ENCODE measurements at regions not wholly inside any gene's neighbourhood (a gene's known extent, or its start where the extent isn't known, plus 50 kb on each side); places are given as distances from the start of the nearest gene placed in this dataset.

DNA sequence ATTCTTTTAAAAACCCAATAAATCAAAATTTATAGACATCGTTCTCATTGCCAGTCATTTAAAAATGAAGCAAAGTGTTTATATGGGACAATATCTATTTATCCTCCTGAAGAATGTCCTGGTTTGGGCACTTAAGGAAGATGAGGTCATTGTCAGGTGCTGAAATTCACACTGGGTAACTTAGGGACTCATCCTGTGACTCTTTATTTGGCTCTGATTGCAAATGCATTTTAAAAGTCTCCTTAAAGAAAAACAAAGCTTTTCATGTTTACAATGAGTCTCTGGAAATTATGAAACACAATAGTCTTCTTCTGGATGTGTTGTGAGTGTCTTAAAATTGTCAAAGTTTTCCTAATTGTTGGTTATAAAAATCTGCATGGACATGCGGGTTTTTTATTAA, 69.5 kb upstream of the GPR158 start:
- ChIA-PET POLR2A (ENCODE audit: partially characterized antibody) (no interaction called here), CTCF (ENCODE audit: partially characterized antibody) (interaction anchor here (0.7 to 1.8 kb wide), 3 partner anchors 70 to 716 kb away, joined by 4 to 8 read pairs (median 4); partner anchors contain the start of gene GPR158)
- H4K91ac ChIP-seq (replicated peaks; ENCODE audit: insufficient read length, low read length): no peak overlapping the region
- H2AK5ac ChIP-seq (ENCODE audit: low read depth, low read length): no peak overlapping the region
- H2BK12ac ChIP-seq (ENCODE audit: low read depth, low read length): no peak overlapping the region
- H3K79me1 ChIP-seq (ENCODE audit: low read depth, low read length): no peaks in the 10 kb centered on the region
- no peak overlapping the region for H3K9ac ChIP-seq (replicated peaks in 1 of 4; ENCODE audit: extremely low read depth in 1 of 4, low read depth in 3 of 4, low read length in 3 of 4)
- peak overlapping the region in 1 of 4 experiments; percentile 34; a peak in 1 of 8 replicates for H3K4me3 ChIP-seq (ENCODE audit: extremely low read depth in 1 of 4, insufficient read depth in 2 of 4, low read depth in 3 of 4, low read length in 4 of 4)
- H3K4me1 ChIP-seq (replicated peaks in 1 of 4; ENCODE audit: control insufficient read depth in 3 of 4, insufficient read depth in 4 of 4, low read length in 3 of 4): peaks cover 2 to 16% (median 7%) of the 10 kb centered on the region in 4 experiments; a peak in 4 of 7 replicates
- H3K23me2 ChIP-seq (ENCODE audit: low read depth, low read length): no peaks in the 10 kb centered on the region
- no peak overlapping the region for H2BK120ac ChIP-seq (replicated peaks; ENCODE audit: low read depth, low read length)
- no peak overlapping the region for H3K56ac ChIP-seq (replicated peaks; ENCODE audit: insufficient read length, low read depth, low read length)
- H4K5ac ChIP-seq (ENCODE audit: insufficient read length, low read depth, low read length): no peak overlapping the region
- no peaks in the 10 kb centered on the region for H3K79me2 ChIP-seq (ENCODE audit: control insufficient read depth in 1 of 2, insufficient read depth in 2 of 2, low read length in 2 of 2)
- no peak overlapping the region for H3K14ac ChIP-seq (ENCODE audit: insufficient read length)
- no peak overlapping the region for H3K18ac ChIP-seq (ENCODE audit: extremely low read depth, low read length)
- peaks cover 0 to 2% (median 0%) of the 10 kb centered on the region in 4 experiments; a peak in 1 of 7 replicates for H3K27me3 ChIP-seq (replicated peaks in 1 of 4; ENCODE audit: control insufficient read depth in 3 of 4, extremely low read depth in 1 of 4, insufficient read depth in 3 of 4, low read length in 3 of 4)
- no peaks in the 10 kb centered on the region for H3K36me3 ChIP-seq (ENCODE audit: control insufficient read depth in 2 of 4, insufficient read depth in 4 of 4, low read length in 3 of 4)
- FAIRE-seq (no peak), DNase-seq (ENCODE audit: low read depth in 1 of 2, low spot score in 2 of 2) (no peak)
- WGBS, 2 experiments (ENCODE audit: extremely low coverage in 1 of 2, insufficient coverage in 1 of 2, insufficient read length in 1 of 2, insufficient replicate concordance in 2 of 2, low coverage in 1 of 2, low lambda C conversion rate in 2 of 2, missing lambda C conversion rate in 1 of 2): 70% methylated on average over 2 of the region's 2 CpGs; no CpG with 5 or more reads in 1 of the 2 experiments
- H2AFZ ChIP-seq (ENCODE audit: low read length): no peak overlapping the region
- H2BK15ac ChIP-seq (ENCODE audit: low read length): no peak overlapping the region
- no peaks in the 10 kb centered on the region for H3K9me3 ChIP-seq (ENCODE audit: insufficient read depth in 2 of 2, low read depth in 1 of 2, low read length in 1 of 2)
- H4K20me1 ChIP-seq (replicated peaks in 1 of 2; ENCODE audit: control insufficient read depth in 1 of 2, insufficient read depth in 2 of 2, low read length in 2 of 2): no peaks in the 10 kb centered on the region
- no peak for TF ChIP-seq ZNF274 (IDR thresholded peaks at IDR 0.05; ENCODE audit: borderline replicate concordance, extremely low read depth, low read length)
- TF ChIP-seq RFX5 (IDR thresholded peaks at IDR 0.05; ENCODE audit: borderline replicate concordance, low read depth, low read length): no peak
- TF ChIP-seq CEBPB (IDR thresholded peaks at IDR 0.05; ENCODE audit: low read depth, low read length): no peak
- TF ChIP-seq EZH2 (IDR thresholded peaks at IDR 0.05; ENCODE audit: low read depth, low read length, severe bottlenecking): no peak
- no peak for TF ChIP-seq SP2 (IDR thresholded peaks at IDR 0.05; ENCODE audit: low read length)
- no peak for TF ChIP-seq CREB1 (IDR thresholded peaks at IDR 0.05)
- TF ChIP-seq SIX5 (IDR thresholded peaks at IDR 0.05; ENCODE audit: low read depth, low read length): no peak
- TF ChIP-seq TAF7 (optimal IDR thresholded peaks at IDR 0.05; ENCODE audit: borderline replicate concordance, low read depth, low read length): no peak
- TF ChIP-seq CTBP2 (IDR thresholded peaks at IDR 0.05; ENCODE audit: borderline replicate concordance, insufficient read depth, insufficient read length, low read length): no peak
- no peak for TF ChIP-seq SUZ12 (IDR thresholded peaks at IDR 0.05; ENCODE audit: low read length)
- no peak for TF ChIP-seq RXRA (IDR thresholded peaks at IDR 0.05; ENCODE audit: insufficient read depth, low read depth, low read length)
- TF ChIP-seq SP4 (IDR thresholded peaks at IDR 0.05; ENCODE audit: low read length): no peak
- no peak for TF ChIP-seq RBBP5 (IDR thresholded peaks at IDR 0.05; ENCODE audit: borderline replicate concordance, low read depth, low read length)
- H3K23ac ChIP-seq (ENCODE audit: insufficient read length): no peak overlapping the region
- no peak overlapping the region for H2BK5ac ChIP-seq (ENCODE audit: low read depth, low read length)
- H3K4me2 ChIP-seq (ENCODE audit: insufficient read depth in 1 of 2, low read depth in 2 of 2, low read length in 2 of 2): peak overlapping the region; percentile 45 to 54; a peak in 2 of 4 replicates
- no peak overlapping the region for H3K4ac ChIP-seq (replicated peaks; ENCODE audit: insufficient read length, low read depth, low read length)
- no peak overlapping the region for H4K8ac ChIP-seq (ENCODE audit: extremely low read depth, insufficient read depth, low read length)
- H2BK20ac ChIP-seq (ENCODE audit: low read length): no peak overlapping the region
- no peak overlapping the region for H3K27ac ChIP-seq (ENCODE audit: low read depth, low read length)

Measured in H1 (cell line).